IPS-18c (cell line): ENCODE measurements at regions not wholly inside any gene's neighbourhood (a gene's known extent, or its start where the extent isn't known, plus 50 kb on each side); places are given as distances from the start of the nearest gene placed in this dataset.
A peak's percentile ranks its signal among the peaks of the same experiment; 100 is the strongest.

Experiments
- H3K4me3 ChIP-seq: 2 replicates; pipeline ENCODE4 v1.7.0; 2013; ENCODE audit warnings: low read depth, mild to moderate bottlenecking, low read length, moderate library complexity; ENCODE audit not compliant: insufficient read depth
- H3K9me3 ChIP-seq: one replicate; pipeline ENCODE4 v1.6.1; 2013; ENCODE audit warnings: mild to moderate bottlenecking, low read length, moderate library complexity; ENCODE audit not compliant: control insufficient read depth, insufficient read depth

DNA sequence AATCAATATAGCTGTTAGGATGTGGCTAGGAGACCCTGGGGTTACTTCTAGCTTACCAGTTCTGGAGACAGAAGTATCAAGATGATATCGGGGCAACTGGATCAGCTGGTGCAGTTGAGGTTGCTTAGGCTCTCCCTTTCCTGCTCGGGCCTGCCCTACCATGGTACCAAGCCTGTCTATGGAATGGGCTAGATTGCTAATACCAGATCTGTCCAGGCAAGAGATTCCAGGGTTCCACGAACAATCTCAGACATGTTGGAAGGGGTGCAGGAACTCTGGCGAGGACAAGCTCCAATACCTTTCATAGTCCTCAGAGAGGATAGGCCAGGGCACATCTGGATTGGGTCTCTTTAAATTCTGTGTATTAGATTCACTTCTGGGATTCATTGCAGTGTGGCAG, 53.8 kb downstream of the ADM start:
- H3K9me3 ChIP-seq = no peaks in the 10 kb centered on the region
- no peak overlapping the region for H3K4me3 ChIP-seq

DNA sequence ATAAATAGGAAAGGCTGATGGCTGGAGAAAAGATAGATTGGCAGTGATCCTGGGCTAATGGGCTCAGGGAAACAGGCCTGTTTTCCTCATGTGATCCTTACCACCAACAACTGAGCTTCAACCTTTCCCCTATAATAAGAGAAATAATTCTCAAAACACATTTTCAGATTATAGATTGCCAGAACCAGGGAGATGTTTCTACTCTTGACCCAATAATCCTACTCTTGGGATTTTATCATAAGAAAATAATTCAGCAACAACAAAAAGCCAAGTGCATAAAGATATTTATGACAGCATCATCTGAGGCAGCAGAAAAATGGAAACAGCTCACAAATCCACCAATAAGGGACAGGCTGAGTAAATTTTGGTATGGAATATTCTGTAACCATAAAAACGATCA, 54.3 kb downstream of the ADM start:
- Histone ChIP-seq H3K4me3 (no peak overlapping the region), H3K9me3 (no peaks in the 10 kb centered on the region)

DNA sequence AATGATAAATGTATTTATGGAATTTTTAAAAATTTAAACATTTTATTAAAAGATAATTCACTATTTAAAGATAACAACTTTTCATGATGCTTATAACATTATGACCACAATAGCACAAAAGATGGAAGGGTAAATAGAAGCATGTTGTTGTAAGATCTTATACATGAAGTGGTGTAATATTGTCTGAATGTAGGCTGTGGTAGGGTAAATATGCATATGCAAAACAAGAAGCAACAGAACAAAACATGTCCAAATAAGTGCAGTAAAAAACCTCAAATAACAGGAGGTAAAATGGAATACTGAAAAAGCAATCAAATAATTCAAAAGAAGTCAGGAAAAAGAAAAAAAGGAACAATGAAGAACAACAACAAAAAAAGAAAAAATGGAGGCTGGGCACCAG, 56.0 kb downstream of the ADM start:
- H3K4me3 ChIP-seq = no peak overlapping the region
- no peaks in the 10 kb centered on the region for H3K9me3 ChIP-seq

DNA sequence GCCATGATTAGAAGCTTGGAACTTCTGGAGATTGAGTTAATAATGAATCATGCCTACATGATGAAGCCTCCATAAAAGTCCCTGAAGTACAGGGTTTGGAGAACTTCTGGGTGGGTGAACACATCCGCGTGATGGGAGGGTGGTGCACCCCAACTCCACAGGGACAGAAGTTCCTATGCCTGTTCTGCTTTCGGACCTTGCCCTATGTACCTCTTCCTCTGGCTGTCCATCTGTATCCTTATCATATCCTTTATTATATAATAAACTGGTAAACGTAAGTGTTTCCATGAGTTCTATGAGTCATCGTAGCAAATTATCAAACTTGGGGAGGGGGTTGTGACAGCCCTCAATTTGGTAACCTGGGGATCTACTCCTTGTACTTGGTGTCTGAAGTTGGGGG, 60.2 kb downstream of the ADM start:
- Histone ChIP-seq H3K4me3 (no peak overlapping the region), H3K9me3 (no peaks in the 10 kb centered on the region)

DNA sequence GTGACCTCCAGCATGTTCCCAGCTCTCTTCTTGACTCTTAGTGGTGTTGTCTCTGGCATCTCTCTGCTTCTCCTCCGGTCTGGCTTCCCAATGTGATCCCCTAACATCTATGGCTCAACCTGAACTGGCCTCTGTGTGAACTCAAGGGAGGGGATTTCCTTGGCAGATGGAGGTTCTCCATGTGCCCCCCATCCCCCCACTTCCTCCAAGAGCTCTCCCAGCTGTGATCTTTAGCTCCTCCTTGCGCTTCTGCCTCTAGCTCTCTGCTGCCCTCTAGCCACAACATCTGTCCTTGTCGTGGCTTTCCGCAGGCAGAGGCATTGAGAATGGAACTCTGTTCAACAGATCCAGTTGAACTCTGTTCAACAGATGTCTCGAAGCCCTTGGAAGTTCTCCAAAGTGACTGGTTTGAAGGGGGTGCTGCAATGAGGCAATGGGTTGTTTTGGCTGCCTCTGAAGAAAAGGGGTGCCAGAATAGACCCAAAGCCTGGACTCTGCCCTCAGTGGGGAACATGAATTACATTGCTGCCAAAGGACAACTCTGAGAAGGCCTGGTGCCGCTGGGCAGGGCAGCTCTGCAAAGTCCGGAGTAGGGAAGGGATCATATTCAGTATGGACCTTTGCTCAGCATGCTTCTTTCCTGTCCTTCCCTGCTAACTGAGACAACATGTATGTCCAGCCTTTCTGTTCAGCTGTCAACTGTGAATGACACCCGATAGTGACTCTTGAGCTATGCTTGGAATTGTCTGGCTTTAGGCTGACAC, 61.9 kb downstream of the ADM start:
- H3K4me3 ChIP-seq = no peak overlapping the region
- no peaks in the 10 kb centered on the region for H3K9me3 ChIP-seq

DNA sequence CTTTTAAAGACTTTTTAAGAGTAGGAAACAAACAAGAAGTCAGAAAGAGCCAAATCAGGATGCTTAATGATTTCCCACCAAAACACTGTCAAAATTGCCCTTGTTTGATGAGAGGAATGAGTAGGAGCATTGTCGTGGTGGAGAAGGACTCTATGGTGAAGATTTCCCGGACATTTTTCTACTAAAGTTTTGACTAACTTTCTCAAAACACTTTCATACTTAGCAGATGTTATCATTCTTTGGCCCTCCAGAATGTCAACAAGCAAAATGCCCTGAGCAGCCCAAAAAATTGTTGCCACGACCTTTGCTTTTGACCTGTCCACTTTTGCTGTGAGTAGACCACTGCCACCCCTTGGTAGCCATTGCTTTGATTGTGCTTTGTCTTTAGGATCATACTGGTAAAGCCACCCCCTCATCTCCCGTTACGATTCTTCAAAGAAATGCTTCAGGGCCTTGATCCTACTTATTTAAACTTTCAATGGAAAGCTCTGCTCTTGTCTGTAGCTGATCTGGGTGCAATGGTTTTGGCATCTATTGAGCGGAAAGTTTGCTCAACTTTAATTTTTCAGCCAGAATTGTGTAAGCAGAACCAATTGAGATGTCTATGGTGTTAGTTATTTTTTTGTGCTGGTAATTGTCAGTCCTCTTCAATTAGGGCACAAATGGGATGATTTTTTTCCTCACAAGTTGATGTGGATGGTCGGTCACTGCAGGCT, 67.2 kb downstream of the ADM start:
- Histone ChIP-seq H3K9me3 (no peaks in the 10 kb centered on the region), H3K4me3 (no peak overlapping the region)

DNA sequence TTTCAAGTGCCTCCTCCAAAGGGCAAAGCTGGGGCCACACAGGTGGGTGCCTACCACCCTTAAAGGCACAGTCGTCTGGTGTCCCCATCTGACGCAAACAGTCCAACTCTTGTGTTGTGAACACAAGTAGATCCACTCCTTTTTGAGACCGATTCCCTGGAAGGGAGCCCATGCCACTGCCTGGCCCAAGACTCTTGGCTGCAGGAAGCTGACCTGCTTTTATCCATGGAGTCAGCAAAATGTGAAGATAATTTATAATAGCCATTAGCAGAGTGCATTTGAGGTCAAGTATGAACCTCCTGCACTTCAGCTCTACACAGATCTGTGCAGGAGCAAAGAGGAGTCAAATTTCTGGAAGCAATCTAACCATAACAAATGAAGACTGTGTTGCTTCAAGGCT, 68.5 kb downstream of the ADM start:
- no peak overlapping the region for H3K4me3 ChIP-seq

DNA sequence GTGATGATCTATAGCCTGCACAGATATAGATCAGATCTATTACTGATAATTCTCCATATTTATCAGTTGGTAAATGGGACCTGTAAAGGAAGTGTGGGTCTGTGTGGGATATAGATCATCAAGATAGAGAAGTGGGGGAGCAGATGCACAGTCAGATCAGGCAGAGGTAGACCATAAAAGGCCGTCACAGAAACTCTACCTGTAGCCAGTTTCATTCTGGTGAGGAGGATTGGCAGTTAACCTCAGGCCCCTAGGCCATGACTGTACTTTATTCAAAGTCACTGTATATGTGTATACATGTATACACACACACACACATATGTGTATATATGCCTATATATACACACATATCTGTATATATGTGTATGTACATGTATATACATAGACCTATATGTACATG, 69.1 kb downstream of the ADM start:
- Histone ChIP-seq H3K4me3 (no peak overlapping the region), H3K9me3 (no peaks in the 10 kb centered on the region)

More for the DNA sequence above, 68.5 kb downstream of the ADM start:
- H3K9me3 ChIP-seq = no peaks in the 10 kb centered on the region

DNA sequence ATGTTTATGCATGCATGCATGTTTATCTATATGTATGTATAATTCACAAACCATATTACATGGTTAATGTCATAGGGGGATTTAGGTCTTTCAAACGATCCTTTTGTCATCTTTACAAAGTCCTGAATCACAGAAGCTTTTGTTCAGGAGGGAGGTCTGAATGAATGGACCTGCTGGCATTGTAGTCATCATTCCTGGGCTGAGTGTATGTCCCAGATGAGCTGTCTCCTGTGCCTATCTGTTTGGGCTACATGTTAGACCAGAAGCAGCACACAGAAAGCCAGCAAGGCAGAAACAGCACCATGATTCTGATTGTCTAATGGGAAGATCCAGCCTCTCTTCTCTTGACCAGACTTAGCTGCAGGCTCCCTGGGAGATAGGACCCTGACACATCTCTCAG, 69.5 kb downstream of the ADM start:
- Histone ChIP-seq H3K4me3 (no peak overlapping the region), H3K9me3 (no peaks in the 10 kb centered on the region)

DNA sequence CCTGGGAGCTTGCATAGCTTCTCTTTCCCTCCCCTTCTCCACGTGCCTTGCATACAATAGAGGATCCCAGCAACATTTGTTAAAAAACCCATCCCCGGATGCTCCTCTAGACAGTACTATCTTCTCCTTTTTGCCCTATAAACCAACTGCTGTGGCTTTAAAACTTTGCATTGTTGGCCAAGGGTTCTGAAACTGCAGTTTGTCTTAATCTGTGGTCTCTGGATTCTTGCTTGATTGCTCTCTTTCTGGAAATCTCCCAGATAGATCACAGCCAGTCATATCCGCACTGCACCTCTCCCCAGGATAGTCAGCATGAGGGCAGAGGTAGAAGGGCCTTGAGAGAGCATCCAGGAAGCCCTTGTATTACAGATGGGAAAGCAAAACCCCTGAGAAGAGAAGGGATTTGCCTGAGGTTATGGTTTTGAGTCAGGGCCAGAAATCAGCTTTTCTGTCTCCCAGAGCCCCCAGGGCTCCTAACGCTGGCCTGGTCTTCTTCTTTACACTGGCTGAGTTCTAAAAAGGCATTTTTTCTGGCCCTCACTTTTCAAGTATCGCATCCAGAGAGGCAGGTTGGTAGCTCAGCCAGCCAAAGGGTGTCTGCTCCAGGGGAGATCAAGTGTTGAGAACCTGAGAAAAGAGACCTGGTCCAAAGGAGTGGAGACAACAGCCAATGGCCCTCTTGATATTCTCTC, 70.6 kb downstream of the ADM start:
- no peaks in the 10 kb centered on the region for H3K9me3 ChIP-seq

DNA sequence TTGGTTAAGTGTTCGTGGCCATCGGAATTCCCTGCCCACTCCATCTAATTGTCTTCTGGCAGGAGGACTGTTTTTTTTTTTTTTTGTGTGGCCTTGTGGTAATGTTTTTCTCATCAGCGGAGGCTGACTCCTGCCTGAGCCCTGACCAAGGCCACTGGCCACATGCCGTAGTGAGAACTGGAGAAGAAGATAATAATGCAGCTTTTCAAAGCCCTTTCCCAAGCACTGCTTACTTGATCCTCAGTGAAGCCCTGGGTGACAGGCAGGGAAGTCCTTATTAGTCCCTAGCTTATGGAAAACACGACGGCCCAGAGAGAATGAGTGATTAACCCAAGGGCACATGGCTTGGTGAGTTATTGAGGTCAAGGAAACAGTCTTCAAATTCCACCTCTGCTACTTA, 71.2 kb downstream of the ADM start:
- no peaks in the 10 kb centered on the region for H3K9me3 ChIP-seq
- no peak overlapping the region for H3K4me3 ChIP-seq

More for the DNA sequence above, 70.6 kb downstream of the ADM start:
- no peak overlapping the region for H3K4me3 ChIP-seq

DNA sequence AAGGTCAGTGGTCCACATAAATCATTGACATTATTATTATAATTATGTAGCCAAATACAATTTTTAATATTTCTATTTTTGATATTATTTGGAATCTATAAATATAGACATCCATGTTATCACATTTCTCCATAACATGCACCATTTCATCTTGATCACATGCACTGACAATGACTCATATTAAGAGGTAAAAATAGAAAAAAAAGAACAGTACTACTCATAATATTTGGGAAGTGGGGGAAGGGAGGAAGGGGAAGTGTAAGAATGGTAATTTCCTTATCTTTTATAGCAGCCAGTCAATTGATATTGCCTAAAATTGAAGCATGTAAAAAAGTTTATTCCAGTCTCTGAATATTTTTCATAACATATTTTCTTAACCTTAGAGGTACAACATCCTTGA, 72.3 kb downstream of the ADM start:
- H3K4me3 ChIP-seq = no peak overlapping the region
- H3K9me3 ChIP-seq = no peaks in the 10 kb centered on the region

DNA sequence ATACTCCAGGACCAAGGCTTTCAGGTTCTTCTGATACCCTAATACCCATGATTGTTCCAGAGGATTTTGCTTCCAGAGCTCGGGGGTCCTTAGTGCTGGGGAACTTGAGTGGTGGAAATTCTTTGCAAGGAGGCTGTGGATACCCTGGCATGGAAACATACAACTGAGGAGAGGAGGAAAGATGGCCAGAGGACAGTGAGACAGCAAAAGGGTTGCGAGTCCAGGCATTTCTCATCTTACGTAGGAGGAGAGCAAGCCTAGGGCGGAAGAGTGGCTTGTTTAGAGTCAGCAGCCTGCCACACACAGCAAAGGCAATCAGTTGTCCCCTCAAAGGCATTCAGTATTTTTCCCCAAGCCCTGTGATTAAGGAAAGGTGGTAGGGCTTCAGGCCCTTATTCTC, 73.5 kb downstream of the ADM start:
- Histone ChIP-seq H3K4me3 (no peak overlapping the region), H3K9me3 (no peaks in the 10 kb centered on the region)

DNA sequence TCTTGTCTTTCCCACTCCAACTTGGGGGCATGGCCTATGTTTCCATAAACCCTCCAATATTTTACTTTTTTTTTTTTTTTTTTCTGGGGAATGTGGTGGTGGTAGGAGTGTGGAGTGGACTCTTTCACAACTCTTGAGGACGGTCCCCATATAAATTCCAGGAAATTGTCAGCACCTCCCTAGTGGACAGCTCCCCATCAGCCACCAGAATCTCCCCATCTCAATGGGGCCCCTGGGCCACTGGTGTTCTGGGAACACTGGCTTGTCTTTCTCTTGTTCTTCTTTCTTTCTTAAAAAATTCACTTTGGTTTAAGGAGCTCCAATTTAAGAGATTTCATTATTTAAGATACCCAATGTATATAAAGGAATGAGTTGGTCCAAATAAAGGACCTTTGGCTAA, 74.1 kb downstream of the ADM start:
- Histone ChIP-seq H3K4me3 (no peak overlapping the region), H3K9me3 (no peaks in the 10 kb centered on the region)

DNA sequence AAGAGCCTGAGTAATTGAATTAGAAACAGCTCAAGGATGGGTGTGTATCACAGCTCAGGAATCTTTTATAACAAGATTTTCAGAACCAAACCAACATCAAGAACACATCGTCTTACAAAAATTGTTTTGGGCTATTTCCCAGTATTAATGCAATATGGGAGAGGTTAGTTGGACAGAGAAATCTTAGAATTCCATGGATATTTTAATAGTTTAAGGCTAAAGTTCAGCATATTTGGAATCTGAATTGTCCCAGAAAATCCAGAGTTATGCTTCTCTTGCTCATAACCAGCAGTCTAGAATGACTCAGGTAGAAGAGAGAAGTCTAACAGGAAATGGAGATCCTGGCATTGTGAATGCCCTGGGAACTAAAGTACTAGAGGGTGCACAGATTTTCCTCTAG, 74.6 kb downstream of the ADM start:
- H3K9me3 ChIP-seq = no peaks in the 10 kb centered on the region
- no peak overlapping the region for H3K4me3 ChIP-seq

DNA sequence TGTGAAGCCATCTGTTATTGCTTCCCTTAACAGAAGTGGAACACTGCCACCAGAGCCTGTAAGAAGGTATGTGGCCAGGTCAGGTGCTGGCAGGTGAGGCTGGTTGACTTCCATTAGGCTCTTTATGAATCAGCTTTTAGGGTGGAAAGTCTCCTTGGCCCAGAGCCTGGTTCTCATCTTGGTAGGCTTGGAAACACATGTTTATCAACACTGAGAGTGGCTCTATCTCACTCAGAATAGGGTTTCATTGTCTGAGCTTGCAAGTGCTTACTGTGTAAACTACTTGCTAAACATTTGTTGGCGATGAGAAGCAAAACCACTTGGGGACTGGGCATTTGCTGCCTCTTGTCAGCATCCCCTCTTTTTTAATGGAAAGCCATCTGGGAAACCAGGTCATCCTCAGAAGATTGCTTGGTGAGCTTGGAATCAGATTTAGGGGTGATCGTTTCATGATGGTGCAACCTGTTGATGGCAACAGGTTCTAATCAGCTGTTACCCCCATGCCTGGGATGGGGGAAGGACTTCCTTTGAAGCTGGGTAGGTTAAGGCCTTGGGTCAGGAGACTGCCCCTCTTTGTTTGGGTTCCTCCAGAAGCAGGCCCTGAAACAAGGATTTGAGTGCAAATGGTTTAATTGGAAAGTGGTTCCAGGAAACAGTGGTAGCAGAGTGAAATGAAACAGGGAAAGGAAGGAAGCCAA, 75.0 kb upstream of the AMPD3 start:
- Histone ChIP-seq H3K4me3 (no peak overlapping the region), H3K9me3 (no peaks in the 10 kb centered on the region)

DNA sequence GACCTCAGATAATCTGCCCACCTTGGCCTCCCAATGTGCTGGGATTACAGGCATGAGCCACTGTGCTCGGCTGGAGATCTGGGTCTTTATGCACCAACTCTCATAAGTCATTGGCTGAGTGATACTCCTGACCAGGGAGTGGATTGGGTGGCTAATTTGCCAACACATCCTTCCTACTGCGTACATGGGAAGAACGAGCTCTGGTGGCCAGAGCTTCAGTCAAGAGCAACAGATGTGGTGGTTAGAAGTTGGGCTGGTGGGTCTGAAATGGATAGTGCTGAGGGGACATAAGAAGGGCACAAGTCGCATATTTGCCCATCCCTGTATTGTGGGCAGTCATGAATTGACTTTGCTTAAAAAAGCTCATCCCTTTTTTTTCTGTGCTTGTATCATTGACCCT, 74.1 kb upstream of the AMPD3 start:
- no peaks in the 10 kb centered on the region for H3K9me3 ChIP-seq
- H3K4me3 ChIP-seq = peak overlapping the region; percentile 20; the same call in 1 of the 2 replicates

DNA sequence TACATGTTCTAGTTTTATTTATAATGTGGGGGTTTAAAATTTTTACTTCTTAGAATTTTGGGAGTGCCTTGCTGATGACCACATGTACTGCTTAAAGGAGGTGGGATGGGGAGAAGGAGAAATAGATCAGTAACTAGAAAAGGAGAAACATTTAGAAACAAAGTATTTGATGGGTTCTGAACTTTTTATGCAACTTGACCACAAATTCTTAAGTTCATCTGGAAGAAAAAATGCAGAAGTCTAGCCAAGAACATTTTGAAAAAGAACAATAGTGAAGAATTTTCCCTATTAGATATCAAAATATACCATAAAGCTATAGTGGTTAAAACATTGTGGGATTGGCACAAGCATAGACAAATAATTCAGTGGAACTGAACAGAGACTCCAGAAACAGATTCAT, 73.3 kb upstream of the AMPD3 start:
- Histone ChIP-seq H3K4me3 (no peak overlapping the region), H3K9me3 (no peaks in the 10 kb centered on the region)
